HEK293 (cell line): ENCODE measurements at regions not wholly inside any gene's neighbourhood (a gene's known extent, or its start where the extent isn't known, plus 50 kb on each side); places are given as distances from the start of the nearest gene placed in this dataset.

Experiments
- CTCF ChIA-PET: fragments of 350-600 bp; formaldehyde crosslinking; extraction: SDS; loops from one replicate; lab custom pipeline; 2021; ENCODE audit warnings: antibody characterized with exemption; lab: Yijun Ruan, JAX
- POLR2A ChIA-PET: fragments of 300-600 bp; formaldehyde crosslinking; extraction: SDS; loops from one replicate; lab custom pipeline; 2020; ENCODE audit warnings: antibody characterized with exemption, inconsistent platforms; lab: Yijun Ruan, JAX
- H3K27ac ChIP-seq: fragments of 200-500 bp; sonication (Bioruptor generic); 2 replicates; pipeline ENCODE4 v1.5.1; 2014; ENCODE audit warnings: low read depth, low read length, control low read depth, inconsistent platforms; ENCODE audit errors: extremely low read depth
- H3K36me3 ChIP-seq, 2 experiments: fragments of 200-500 bp in 1 of 2; sonication (Bioruptor generic) in 1 of 2; 1 replicate in 1 of 2; 2 replicates in 1 of 2; pipeline ENCODE4 v1.5.1; 2014 to 2017; ENCODE audit warnings: inconsistent platforms in 2 of 2, low read length in 2 of 2; ENCODE audit not compliant: control insufficient read depth in 2 of 2, insufficient read depth in 1 of 2
- H3K4me1 ChIP-seq: fragments of 200-500 bp; sonication (Bioruptor generic); 2 replicates; pipeline ENCODE4 v1.5.1; 2014; ENCODE audit warnings: mild to moderate bottlenecking, low read length, inconsistent platforms; ENCODE audit not compliant: control insufficient read depth, insufficient read depth
- H3K4me3 ChIP-seq: 2 replicates; pipeline ENCODE4 v1.5.1; 2011; ENCODE audit warnings: low read depth, mild to moderate bottlenecking, control low read depth, low read length, moderate library complexity
- H3K9me3 ChIP-seq: fragments of 200-500 bp; sonication (Bioruptor generic); 2 replicates; pipeline ENCODE4 v1.5.1; 2014; ENCODE audit warnings: low read depth, low read length, inconsistent platforms; ENCODE audit not compliant: control insufficient read depth, insufficient read depth
- GLI4 ChIP-seq: fragments of 450-650 bp; formaldehyde crosslinking; IDR thresholded peaks from 2 replicates; pipeline ENCODE4 v1.5.1; 2016; ENCODE audit warnings: missing biosample characterization, missing genetic modification characterization
- HOXD13 ChIP-seq: sonication (generic); formaldehyde crosslinking; IDR thresholded peaks from 2 replicates; pipeline ENCODE4 v1.8.0; 2022; ENCODE audit warnings: missing genetic modification reagents, borderline replicate concordance
- KLF8 ChIP-seq: fragments of 450-650 bp; formaldehyde crosslinking; IDR thresholded peaks from 2 replicates; pipeline ENCODE4 v1.5.1; 2016; ENCODE audit warnings: missing biosample characterization, missing genetic modification characterization
- SETDB1 ChIP-seq: IDR thresholded peaks from one replicate; pipeline ENCODE4 v1.6.1; 2017; ENCODE audit warnings: mild to moderate bottlenecking, low read length, moderate library complexity, mixed read lengths; ENCODE audit not compliant: insufficient read length
- ZNF121 ChIP-seq: fragments of 450-650 bp; formaldehyde crosslinking; IDR thresholded peaks from 2 replicates; pipeline ENCODE4 v1.5.1; 2016; ENCODE audit warnings: missing biosample characterization, missing genetic modification characterization
- ZNF148 ChIP-seq: fragments of 450-650 bp; formaldehyde crosslinking; IDR thresholded peaks from 2 replicates; pipeline ENCODE4 v1.5.0; 2017; ENCODE audit warnings: missing biosample characterization, missing genetic modification characterization, borderline replicate concordance
- ZNF184 ChIP-seq: fragments of 450-650 bp; IDR thresholded peaks from 2 replicates; pipeline ENCODE4 v1.5.1; 2018; ENCODE audit warnings: missing biosample characterization, mild to moderate bottlenecking, missing genetic modification characterization
- ZNF335 ChIP-seq: fragments of 450-650 bp; formaldehyde crosslinking; conservative IDR thresholded peaks from 2 replicates; pipeline ENCODE4 v1.5.1; 2016; ENCODE audit warnings: missing biosample characterization, missing genetic modification characterization
- ZNF37A ChIP-seq: fragments of 450-650 bp; IDR thresholded peaks from 2 replicates; pipeline ENCODE4 v1.5.1; 2018; ENCODE audit warnings: missing biosample characterization, missing genetic modification characterization
- ZNF391 ChIP-seq: fragments of 450-650 bp; formaldehyde crosslinking; IDR thresholded peaks from 2 replicates; pipeline ENCODE4 v1.5.1; 2016; ENCODE audit warnings: low read depth, missing biosample characterization, missing genetic modification characterization, borderline replicate concordance
- ZNF501 ChIP-seq: fragments of 450-650 bp; formaldehyde crosslinking; IDR thresholded peaks from 2 replicates; pipeline ENCODE4 v1.5.1; 2016; ENCODE audit warnings: missing biosample characterization, missing genetic modification characterization
- ZNF544 ChIP-seq: fragments of 450-650 bp; formaldehyde crosslinking; IDR thresholded peaks from 2 replicates; pipeline ENCODE4 v1.5.0; 2017; ENCODE audit warnings: missing biosample characterization, missing genetic modification characterization
- ZNF610 ChIP-seq: fragments of 450-650 bp; formaldehyde crosslinking; IDR thresholded peaks from 2 replicates; pipeline ENCODE4 v1.5.1; 2016; ENCODE audit warnings: missing biosample characterization, missing genetic modification characterization, borderline replicate concordance
- ZNF677 ChIP-seq: fragments of 450-650 bp; IDR thresholded peaks from 2 replicates; pipeline ENCODE4 v1.5.0; 2018; ENCODE audit warnings: missing biosample characterization, mild to moderate bottlenecking, missing genetic modification characterization, moderate library complexity
- ZNF785 ChIP-seq: fragments of 450-650 bp; formaldehyde crosslinking; IDR thresholded peaks from 2 replicates; pipeline ENCODE4 v1.5.1; 2016; ENCODE audit warnings: missing biosample characterization, missing genetic modification characterization
- ZXDB ChIP-seq: fragments of 450-650 bp; formaldehyde crosslinking; IDR thresholded peaks from 2 replicates; pipeline ENCODE4 v1.5.1; 2016; ENCODE audit warnings: missing biosample characterization, missing genetic modification characterization
- TF ChIP-seq, protein P1 (sequence below): fragments of 450-650 bp; formaldehyde crosslinking; IDR thresholded peaks from 2 replicates; pipeline ENCODE4 v1.5.1; 2016; ENCODE audit warnings: missing biosample characterization, missing genetic modification characterization
- TF ChIP-seq, protein P2 (sequence below): fragments of 450-650 bp; formaldehyde crosslinking; IDR thresholded peaks from 2 replicates; pipeline ENCODE4 v1.5.1; 2017; ENCODE audit warnings: missing biosample characterization, mild to moderate bottlenecking, missing genetic modification characterization, moderate library complexity

GRCh38 chr3:178393146-178393545 is 143.1 kb upstream of the KCNMB2 start:
- Histone ChIP-seq H3K4me3 (no peak overlapping the region), H3K9me3 (no peaks in the 10 kb centered on the region), H3K4me1 (no peaks in the 10 kb centered on the region), H3K36me3 (no peaks in the 10 kb centered on the region), H3K27ac (no peak overlapping the region)
- TF ChIP-seq ZNF785 (tag by site-specific recombination), result no peak
- no peak for TF ChIP-seq ZNF37A (tag by site-specific recombination)
- TF ChIP-seq HOXD13 (CRISPR knock-in tag), result no peak
- no peak for TF ChIP-seq ZNF610 (tag by site-specific recombination)
- TF ChIP-seq, protein P1, sequence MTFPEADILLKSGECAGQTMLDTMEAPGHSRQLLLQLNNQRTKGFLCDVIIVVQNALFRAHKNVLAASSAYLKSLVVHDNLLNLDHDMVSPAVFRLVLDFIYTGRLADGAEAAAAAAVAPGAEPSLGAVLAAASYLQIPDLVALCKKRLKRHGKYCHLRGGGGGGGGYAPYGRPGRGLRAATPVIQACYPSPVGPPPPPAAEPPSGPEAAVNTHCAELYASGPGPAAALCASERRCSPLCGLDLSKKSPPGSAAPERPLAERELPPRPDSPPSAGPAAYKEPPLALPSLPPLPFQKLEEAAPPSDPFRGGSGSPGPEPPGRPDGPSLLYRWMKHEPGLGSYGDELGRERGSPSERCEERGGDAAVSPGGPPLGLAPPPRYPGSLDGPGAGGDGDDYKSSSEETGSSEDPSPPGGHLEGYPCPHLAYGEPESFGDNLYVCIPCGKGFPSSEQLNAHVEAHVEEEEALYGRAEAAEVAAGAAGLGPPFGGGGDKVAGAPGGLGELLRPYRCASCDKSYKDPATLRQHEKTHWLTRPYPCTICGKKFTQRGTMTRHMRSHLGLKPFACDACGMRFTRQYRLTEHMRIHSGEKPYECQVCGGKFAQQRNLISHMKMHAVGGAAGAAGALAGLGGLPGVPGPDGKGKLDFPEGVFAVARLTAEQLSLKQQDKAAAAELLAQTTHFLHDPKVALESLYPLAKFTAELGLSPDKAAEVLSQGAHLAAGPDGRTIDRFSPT (tag by site-specific recombination), result no peak
- no peak for TF ChIP-seq ZNF501 (tag by site-specific recombination)
- TF ChIP-seq ZNF677 (tag by site-specific recombination), result no peak
- no peak for TF ChIP-seq GLI4 (tag by site-specific recombination)
- TF ChIP-seq ZNF335 (tag by site-specific recombination), result no peak
- ChIA-PET POLR2A (no interaction called here), CTCF (interaction anchor here (1.7 kb wide), 1 partner anchor 8 kb away, joined by 6 read pairs; no protein-coding TSS in a partner anchor)

GRCh38 chr3:178393824-178394223 is 142.4 kb upstream of the KCNMB2 start:
- H3K9me3 ChIP-seq, result no peaks in the 10 kb centered on the region
- no peaks in the 10 kb centered on the region for H3K36me3 ChIP-seq
- POLR2A ChIA-PET, result no interaction called here
- H3K27ac ChIP-seq, result no peak overlapping the region
- no peak overlapping the region for H3K4me3 ChIP-seq
- CTCF ChIA-PET, result interaction anchor here (1.1 to 1.7 kb wide), 2 partner anchors 8 to 32 kb away, joined by 4 to 6 read pairs; no protein-coding TSS in a partner anchor
- TF ChIP-seq SETDB1 (no peak), ZNF121 (tag by site-specific recombination) (no peak), ZNF148 (tag by site-specific recombination) (no peak), ZNF184 (no peak), ZNF544 (tag by site-specific recombination) (no peak), KLF8 (no peak), ZXDB (tag by site-specific recombination) (no peak)
- TF ChIP-seq, protein P2, sequence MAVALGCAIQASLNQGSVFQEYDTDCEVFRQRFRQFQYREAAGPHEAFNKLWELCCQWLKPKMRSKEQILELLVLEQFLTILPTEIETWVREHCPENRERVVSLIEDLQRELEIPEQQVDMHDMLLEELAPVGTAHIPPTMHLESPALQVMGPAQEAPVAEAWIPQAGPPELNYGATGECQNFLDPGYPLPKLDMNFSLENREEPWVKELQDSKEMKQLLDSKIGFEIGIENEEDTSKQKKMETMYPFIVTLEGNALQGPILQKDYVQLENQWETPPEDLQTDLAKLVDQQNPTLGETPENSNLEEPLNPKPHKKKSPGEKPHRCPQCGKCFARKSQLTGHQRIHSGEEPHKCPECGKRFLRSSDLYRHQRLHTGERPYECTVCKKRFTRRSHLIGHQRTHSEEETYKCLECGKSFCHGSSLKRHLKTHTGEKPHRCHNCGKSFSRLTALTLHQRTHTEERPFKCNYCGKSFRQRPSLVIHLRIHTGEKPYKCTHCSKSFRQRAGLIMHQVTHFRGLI (tag by site-specific recombination), result no peak
- no peaks in the 10 kb centered on the region for H3K4me1 ChIP-seq

DNA sequence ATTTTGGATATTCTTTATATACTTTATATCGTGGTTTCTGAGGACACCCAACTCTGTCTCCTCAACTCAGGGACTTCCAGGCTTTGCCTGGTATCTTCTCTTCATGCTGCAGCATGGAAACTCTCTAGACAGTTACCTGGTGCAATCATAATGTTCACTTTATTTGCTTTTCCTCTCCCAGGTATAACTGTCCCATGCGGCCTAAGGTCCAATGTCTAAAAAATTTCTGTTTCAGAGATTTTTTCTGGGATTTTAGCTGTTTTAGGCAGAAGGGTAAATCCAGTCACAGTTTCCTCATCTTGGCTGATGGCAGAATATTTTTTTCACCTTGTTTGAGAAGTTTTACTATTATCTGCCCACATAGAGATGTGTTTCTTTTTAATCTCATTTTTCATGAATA is 139.9 kb upstream of the KCNMB2 start:
- ChIA-PET POLR2A (no interaction called here), CTCF (interaction anchor here (1.0 kb wide), 1 partner anchor 10 kb away, joined by 3 read pairs; no protein-coding TSS in a partner anchor)
- Histone ChIP-seq H3K36me3 (no peaks in the 10 kb centered on the region), H3K27ac (no peak overlapping the region), H3K4me3 (no peak overlapping the region), H3K9me3 (no peaks in the 10 kb centered on the region), H3K4me1 (no peaks in the 10 kb centered on the region)
- TF ChIP-seq ZNF391 (tag by site-specific recombination), result no peak
